Uterus (tissue), 3 donors: ENCODE measurements at regions not wholly inside any gene's neighbourhood (a gene's known extent, or its start where the extent isn't known, plus 50 kb on each side); places are given as distances from the start of the nearest gene placed in this dataset.
A peak's percentile ranks its signal among the peaks of the same experiment; 100 is the strongest.

Experiments used
- DNase-seq, 2 donors: peaks; one replicate each; pipeline ENCODE4 v3.0.0-alpha.2; 2019 to 2020
- H3K27ac ChIP-seq, 2 donors: fragments of 200-600 bp; sonication (generic); 1 replicate in 1 of 2; 2 replicates in 1 of 2; pipeline ENCODE4 v1.5.1; 2016 to 2018
- H3K27me3 ChIP-seq, 2 donors: fragments of 200-600 bp; sonication (generic); one replicate each; pipeline ENCODE4 v1.5.1; 2018 to 2019; ENCODE audit warnings: control low read depth in 1 of 2
- H3K36me3 ChIP-seq, 2 donors: fragments of 200-600 bp; sonication (generic); one replicate each; pipeline ENCODE4 v1.5.1; 2019; ENCODE audit warnings: control low read depth in 1 of 2
- H3K4me1 ChIP-seq, 2 donors: fragments of 200-600 bp; sonication (generic); one replicate each; pipeline ENCODE4 v1.5.1; 2018 to 2019; ENCODE audit warnings: control low read depth in 1 of 2
- H3K4me3 ChIP-seq, 2 donors: fragments of 200-600 bp; sonication (generic); 1 replicate in 1 of 2; 2 replicates in 1 of 2; pipeline ENCODE4 v1.5.1; 2018 to 2019; ENCODE audit warnings: mild to moderate bottlenecking in 1 of 2
- H3K9me3 ChIP-seq, 2 donors: fragments of 200-600 bp; sonication (generic); one replicate each; pipeline ENCODE4 v1.5.1; 2019; ENCODE audit warnings: control low read depth in 1 of 2
- CTCF ChIP-seq, 4 experiments: fragments of 200-600 bp in 2 of 4; fragments of 450-650 bp in 2 of 4; sonication (generic) in 2 of 4; IDR thresholded peaks; one replicate each; pipeline ENCODE4 v1.5.1; 2016 to 2019; ENCODE audit warnings: antibody characterized with exemption in 4 of 4, mild to moderate bottlenecking in 2 of 4, moderate library complexity in 1 of 4
- POLR2A ChIP-seq, 2 donors: fragments of 450-650 bp; IDR thresholded peaks; one replicate each; pipeline ENCODE4 v1.6.1; 2016; ENCODE audit warnings: antibody characterized with exemption in 2 of 2, mild to moderate bottlenecking in 1 of 2, moderate library complexity in 1 of 2
- intact Hi-C: fragments of 100-400 bp; cut with DNase I; formaldehyde crosslinking; loops from one replicate; pipeline ENCODE4 v1.15.1; 2023; ENCODE audit warnings: low total_unique reads
- donor health status: DM: yes; HTN: yes; CAD: no.

GRCh38 chr10:110398419-110399105 lies 93.8 kb upstream of the SMNDC1 start:
- no peaks in the 10 kb centered on the region for H3K27me3 ChIP-seq
- H3K9me3 ChIP-seq: no peaks in the 10 kb centered on the region
- peak overlapping the region; percentile 53 to 54 for H3K27ac ChIP-seq
- TF ChIP-seq CTCF (IDR thresholded peaks at IDR 0.05) (no peak), POLR2A (IDR thresholded peaks at IDR 0.05) (no peak)
- H3K4me3 ChIP-seq: no peak overlapping the region
- H3K36me3 ChIP-seq: no peaks in the 10 kb centered on the region
- DNase-seq: peak; percentile 38 to 68
- intact Hi-C loops: no loop called here
- peaks cover 0 to 5% of the 10 kb centered on the region in 2 donors for H3K4me1 ChIP-seq

- TF ChIP-seq POLR2A (IDR thresholded peaks at IDR 0.05) (no peak), CTCF (IDR thresholded peaks at IDR 0.05) (no peak)
- Histone ChIP-seq H3K36me3 (no peaks in the 10 kb centered on the region), H3K4me3 (no peak overlapping the region), H3K27me3 (no peaks in the 10 kb centered on the region), H3K27ac (peak overlapping the region; percentile 53 to 54), H3K9me3 (no peaks in the 10 kb centered on the region), H3K4me1 (peaks cover 0 to 5% of the 10 kb centered on the region in 2 donors)
- peak in 1 of 2 donors; percentile 64 for DNase-seq
- intact Hi-C loops: no loop called here
Measured at GRCh38 chr10:110399106-110399964, 94.6 kb upstream of the SMNDC1 start.

- intact Hi-C loops: no loop called here
- Histone ChIP-seq H3K27ac (no peak overlapping the region), H3K9me3 (no peaks in the 10 kb centered on the region), H3K36me3 (no peaks in the 10 kb centered on the region), H3K27me3 (no peaks in the 10 kb centered on the region), H3K4me1 (peaks cover 0 to 5% of the 10 kb centered on the region in 2 donors), H3K4me3 (no peak overlapping the region)
- TF ChIP-seq CTCF (IDR thresholded peaks at IDR 0.05): no peak
- no peak for TF ChIP-seq POLR2A (IDR thresholded peaks at IDR 0.05)
- DNase-seq: no peak
Measured at GRCh38 chr10:110399965-110400933, 95.5 kb upstream of the SMNDC1 start.

- Histone ChIP-seq H3K9me3 (no peaks in the 10 kb centered on the region), H3K4me1 (peaks cover 0 to 5% of the 10 kb centered on the region in 2 donors), H3K4me3 (no peak overlapping the region), H3K27me3 (no peaks in the 10 kb centered on the region), H3K36me3 (no peaks in the 10 kb centered on the region), H3K27ac (no peak overlapping the region)
- intact Hi-C loops: no loop called here
- no peak for TF ChIP-seq CTCF (IDR thresholded peaks at IDR 0.05)
- no peak for DNase-seq
Measured at GRCh38 chr10:110401401-110402076, 96.2 kb upstream of the DUSP5 start.
